OCI-LY7 (cell line): ENCODE measurements at regions not wholly inside any gene's neighbourhood (a gene's known extent, or its start where the extent isn't known, plus 50 kb on each side); places are given as distances from the start of the nearest gene placed in this dataset.

Source experiments
- EZH2phosphoT487 ChIP-seq: fragments of 200-600 bp; sonication (generic); IDR thresholded peaks from 2 replicates; pipeline ENCODE4 v1.6.1; 2018; ENCODE audit warnings: low read depth, borderline replicate concordance, mild to moderate bottlenecking, mixed run types, antibody characterized with exemption, low read length, moderate library complexity, mixed read lengths
- TF ChIP-seq, protein P1 (sequence below): fragments of 200-600 bp; sonication (generic); conservative IDR thresholded peaks from 2 replicates; pipeline ENCODE4 v1.5.1; 2014; ENCODE audit warnings: mild to moderate bottlenecking, antibody characterized with exemption, low read length, moderate library complexity, mixed read lengths

GRCh38 chr11:135033540-135033939 is 621.5 kb upstream of the B3GAT1 start:
- TF ChIP-seq, protein P1, sequence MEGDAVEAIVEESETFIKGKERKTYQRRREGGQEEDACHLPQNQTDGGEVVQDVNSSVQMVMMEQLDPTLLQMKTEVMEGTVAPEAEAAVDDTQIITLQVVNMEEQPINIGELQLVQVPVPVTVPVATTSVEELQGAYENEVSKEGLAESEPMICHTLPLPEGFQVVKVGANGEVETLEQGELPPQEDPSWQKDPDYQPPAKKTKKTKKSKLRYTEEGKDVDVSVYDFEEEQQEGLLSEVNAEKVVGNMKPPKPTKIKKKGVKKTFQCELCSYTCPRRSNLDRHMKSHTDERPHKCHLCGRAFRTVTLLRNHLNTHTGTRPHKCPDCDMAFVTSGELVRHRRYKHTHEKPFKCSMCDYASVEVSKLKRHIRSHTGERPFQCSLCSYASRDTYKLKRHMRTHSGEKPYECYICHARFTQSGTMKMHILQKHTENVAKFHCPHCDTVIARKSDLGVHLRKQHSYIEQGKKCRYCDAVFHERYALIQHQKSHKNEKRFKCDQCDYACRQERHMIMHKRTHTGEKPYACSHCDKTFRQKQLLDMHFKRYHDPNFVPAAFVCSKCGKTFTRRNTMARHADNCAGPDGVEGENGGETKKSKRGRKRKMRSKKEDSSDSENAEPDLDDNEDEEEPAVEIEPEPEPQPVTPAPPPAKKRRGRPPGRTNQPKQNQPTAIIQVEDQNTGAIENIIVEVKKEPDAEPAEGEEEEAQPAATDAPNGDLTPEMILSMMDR: no peak
- no peak for TF ChIP-seq EZH2phosphoT487
